SK-N-SH treated with all-trans-retinoic acid at 6 μM for 48 hours (cell line): ENCODE measurements at regions not wholly inside any gene's neighbourhood (a gene's known extent, or its start where the extent isn't known, plus 50 kb on each side); places are given as distances from the start of the nearest gene placed in this dataset.

Experiments used
- ARNTL ChIP-seq: fragments of 450-650 bp; formaldehyde crosslinking; IDR thresholded peaks from 2 replicates; pipeline ENCODE4 v1.5.0; 2020; ENCODE audit warnings: low read depth, mild to moderate bottlenecking, moderate library complexity, borderline replicate concordance
- BACH2 ChIP-seq: fragments of 250-450 bp; sonication (Bioruptor Pico); IDR thresholded peaks from 2 replicates; pipeline ENCODE4 v1.9.0; 2021; ENCODE audit warnings: mild to moderate bottlenecking, borderline replicate concordance
- PPARA ChIP-seq: fragments of 250-450 bp; sonication (Bioruptor Pico); IDR thresholded peaks from 2 replicates; pipeline ENCODE4 v1.5.0; 2020; ENCODE audit warnings: mild to moderate bottlenecking, borderline replicate concordance
- ZFP30 ChIP-seq: fragments of 450-650 bp; formaldehyde crosslinking; IDR thresholded peaks from 2 replicates; pipeline ENCODE4 v1.5.0; 2022; ENCODE audit warnings: mild to moderate bottlenecking, moderate library complexity
- ZNF8 ChIP-seq: fragments of 450-650 bp; formaldehyde crosslinking; IDR thresholded peaks from 2 replicates; pipeline ENCODE4 v1.5.0; 2020; ENCODE audit warnings: mild to moderate bottlenecking, moderate library complexity
- TF ChIP-seq, protein P1 (sequence below): fragments of 250-450 bp; sonication (Bioruptor Pico); IDR thresholded peaks from 2 replicates; pipeline ENCODE4 v1.8.0; 2021; ENCODE audit warnings: low read depth, mild to moderate bottlenecking, moderate library complexity, borderline replicate concordance
- TF ChIP-seq, protein P2 (sequence below): fragments of 250-450 bp; sonication (Bioruptor Pico); IDR thresholded peaks from 2 replicates; pipeline ENCODE4 v1.8.0; 2020; ENCODE audit warnings: mild to moderate bottlenecking, moderate library complexity, borderline replicate concordance

DNA sequence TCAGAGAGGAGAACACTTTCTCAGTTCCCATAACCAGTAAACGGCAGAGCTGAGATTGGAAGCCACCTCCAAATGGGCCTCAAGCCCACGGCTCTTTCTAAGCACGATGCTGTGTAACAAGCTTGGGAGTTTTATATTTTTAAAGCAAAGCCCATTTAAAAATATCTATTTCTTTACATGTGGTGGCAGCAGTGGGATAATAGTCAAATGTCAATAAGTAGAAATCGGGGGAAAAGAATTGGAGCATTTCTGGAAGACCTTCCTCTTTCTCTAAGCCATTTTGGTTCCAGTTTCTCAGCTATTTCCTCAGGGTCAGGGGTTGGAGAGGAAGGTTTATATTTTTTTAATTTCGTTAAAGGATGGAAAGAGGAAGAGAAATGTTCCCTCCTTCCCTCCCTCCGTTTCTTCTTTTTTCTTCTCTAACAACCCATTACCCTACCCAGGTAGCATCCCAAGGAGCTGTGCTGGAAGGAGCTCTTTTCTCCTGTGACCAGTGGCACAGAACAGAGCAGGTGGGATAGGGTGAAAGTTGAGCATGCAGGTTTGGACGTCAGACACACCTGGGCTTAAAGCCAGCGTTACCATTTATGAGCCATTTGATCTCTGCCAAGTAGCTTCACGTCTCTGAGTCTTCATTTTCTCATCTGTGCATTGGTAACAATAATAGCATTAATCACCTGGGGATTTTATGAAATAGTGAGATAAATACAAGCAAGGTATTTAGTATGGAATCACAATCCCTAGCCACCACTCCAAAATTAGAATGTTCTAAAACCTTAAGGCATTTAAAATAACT lies 515.7 kb downstream of the RPS24 start:
- TF ChIP-seq, protein P1, sequence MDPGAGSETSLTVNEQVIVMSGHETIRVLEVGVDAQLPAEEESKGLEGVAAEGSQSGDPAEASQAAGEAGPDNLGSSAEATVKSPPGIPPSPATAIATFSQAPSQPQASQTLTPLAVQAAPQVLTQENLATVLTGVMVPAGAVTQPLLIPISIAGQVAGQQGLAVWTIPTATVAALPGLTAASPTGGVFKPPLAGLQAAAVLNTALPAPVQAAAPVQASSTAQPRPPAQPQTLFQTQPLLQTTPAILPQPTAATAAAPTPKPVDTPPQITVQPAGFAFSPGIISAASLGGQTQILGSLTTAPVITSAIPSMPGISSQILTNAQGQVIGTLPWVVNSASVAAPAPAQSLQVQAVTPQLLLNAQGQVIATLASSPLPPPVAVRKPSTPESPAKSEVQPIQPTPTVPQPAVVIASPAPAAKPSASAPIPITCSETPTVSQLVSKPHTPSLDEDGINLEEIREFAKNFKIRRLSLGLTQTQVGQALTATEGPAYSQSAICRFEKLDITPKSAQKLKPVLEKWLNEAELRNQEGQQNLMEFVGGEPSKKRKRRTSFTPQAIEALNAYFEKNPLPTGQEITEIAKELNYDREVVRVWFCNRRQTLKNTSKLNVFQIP (CRISPR knock-in tag): no peak
- TF ChIP-seq ARNTL (CRISPR knock-in tag) (no peak), BACH2 (no peak), ZFP30 (CRISPR knock-in tag) (no peak), ZNF8 (CRISPR knock-in tag) (no peak), PPARA (CRISPR knock-in tag) (no peak)
- TF ChIP-seq, protein P2, sequence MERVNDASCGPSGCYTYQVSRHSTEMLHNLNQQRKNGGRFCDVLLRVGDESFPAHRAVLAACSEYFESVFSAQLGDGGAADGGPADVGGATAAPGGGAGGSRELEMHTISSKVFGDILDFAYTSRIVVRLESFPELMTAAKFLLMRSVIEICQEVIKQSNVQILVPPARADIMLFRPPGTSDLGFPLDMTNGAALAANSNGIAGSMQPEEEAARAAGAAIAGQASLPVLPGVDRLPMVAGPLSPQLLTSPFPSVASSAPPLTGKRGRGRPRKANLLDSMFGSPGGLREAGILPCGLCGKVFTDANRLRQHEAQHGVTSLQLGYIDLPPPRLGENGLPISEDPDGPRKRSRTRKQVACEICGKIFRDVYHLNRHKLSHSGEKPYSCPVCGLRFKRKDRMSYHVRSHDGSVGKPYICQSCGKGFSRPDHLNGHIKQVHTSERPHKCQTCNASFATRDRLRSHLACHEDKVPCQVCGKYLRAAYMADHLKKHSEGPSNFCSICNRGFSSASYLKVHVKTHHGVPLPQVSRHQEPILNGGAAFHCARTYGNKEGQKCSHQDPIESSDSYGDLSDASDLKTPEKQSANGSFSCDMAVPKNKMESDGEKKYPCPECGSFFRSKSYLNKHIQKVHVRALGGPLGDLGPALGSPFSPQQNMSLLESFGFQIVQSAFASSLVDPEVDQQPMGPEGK: no peak
